HG03175 (cell line): ENCODE measurements at regions not wholly inside any gene's neighbourhood (a gene's known extent, or its start where the extent isn't known, plus 50 kb on each side); places are given as distances from the start of the nearest gene placed in this dataset.

Experiments used
- ATAC-seq: cut with Tn5 transposase; IDR thresholded peaks from one replicate; pipeline ENCODE4 v1.9.1; 2021; ENCODE audit warnings: mild to moderate bottlenecking, moderate library complexity; ENCODE audit not compliant: unreplicated experiment

- ATAC-seq: no peak
These were observed 112.8 kb downstream of the RIPK4 start for GRCh38 chr21:41653954-41654491.

- ATAC-seq: no peak
These were observed 113.5 kb downstream of the RIPK4 start for GRCh38 chr21:41653243-41653953.

GRCh38 chr21:41651830-41652229 lies 115.0 kb downstream of the RIPK4 start:
- no peak for ATAC-seq

GRCh38 chr21:41651406-41651805 lies 115.4 kb downstream of the RIPK4 start:
- ATAC-seq: no peak

- no peak for ATAC-seq
These were observed 116.2 kb downstream of the RIPK4 start for GRCh38 chr21:41650526-41651145.

GRCh38 chr21:41648591-41649031 lies 118.2 kb downstream of the RIPK4 start:
- ATAC-seq: no peak

GRCh38 chr21:41647806-41648561 lies 118.9 kb downstream of the RIPK4 start:
- no peak for ATAC-seq

GRCh38 chr21:41643246-41643966 lies 123.4 kb downstream of the RIPK4 start:
- ATAC-seq: no peak

GRCh38 chr21:41641821-41642701 lies 124.8 kb downstream of the RIPK4 start:
- no peak for ATAC-seq

GRCh38 chr21:41641510-41641815 lies 125.4 kb downstream of the RIPK4 start:
- ATAC-seq: no peak

GRCh38 chr21:41640748-41641509 lies 125.9 kb downstream of the RIPK4 start:
- no peak for ATAC-seq

GRCh38 chr21:41639766-41640165 lies 127.1 kb downstream of the RIPK4 start:
- no peak for ATAC-seq

- no peak for ATAC-seq
These were observed 127.5 kb downstream of the RIPK4 start for GRCh38 chr21:41639336-41639735.

- no peak for ATAC-seq
These were observed 128.6 kb downstream of the RIPK4 start for GRCh38 chr21:41638201-41638790.

GRCh38 chr21:41636636-41637630 lies 129.0 kb upstream of the TMPRSS2 start:
- no peak for ATAC-seq

- no peak for ATAC-seq
These were observed 127.9 kb upstream of the TMPRSS2 start for GRCh38 chr21:41635874-41636273.

- no peak for ATAC-seq
These were observed 126.9 kb upstream of the TMPRSS2 start for GRCh38 chr21:41634858-41635257.

GRCh38 chr21:41634211-41634694 lies 126.3 kb upstream of the TMPRSS2 start:
- no peak for ATAC-seq
